Lung (tissue), 11 donors: ENCODE measurements at regions not wholly inside any gene's neighbourhood (a gene's known extent, or its start where the extent isn't known, plus 50 kb on each side); places are given as distances from the start of the nearest gene placed in this dataset.

Source experiments
- ATAC-seq: fragments of 200-7000 bp; cut with Tn5 transposase; one replicate; pipeline ENCODE4 v1.9.1; 2020; ENCODE audit warnings: moderate number of reproducible peaks; ENCODE audit not compliant: insufficient read depth, low FRiP score
- DNase-seq, 3 donors: peaks; one replicate each; pipeline ENCODE4 v3.0.0-alpha.2; 2013 to 2017
- H3K27ac ChIP-seq, 2 donors: one replicate each; pipeline ENCODE4 v1.5.1; 2013; ENCODE audit warnings: mild to moderate bottlenecking in 2 of 2, moderate library complexity in 2 of 2, control low read depth in 1 of 2, inconsistent platforms in 1 of 2, low read depth in 1 of 2, low read length in 1 of 2
- H3K27me3 ChIP-seq, 3 donors: one replicate each; pipeline ENCODE4 v1.5.1; 2013; ENCODE audit warnings: low read length in 2 of 3; ENCODE audit not compliant: control insufficient read depth in 3 of 3, insufficient read depth in 3 of 3
- H3K36me3 ChIP-seq, 4 donors: one replicate each; pipeline ENCODE4 v1.5.1; 2013; ENCODE audit warnings: low read length in 4 of 4, mild to moderate bottlenecking in 1 of 4, moderate library complexity in 1 of 4; ENCODE audit not compliant: control insufficient read depth in 4 of 4, insufficient read depth in 4 of 4
- H3K4me1 ChIP-seq, 5 donors: one replicate each; pipeline ENCODE4 v1.5.1; 2013; ENCODE audit warnings: low read length in 5 of 5, mild to moderate bottlenecking in 2 of 5, moderate library complexity in 1 of 5; ENCODE audit not compliant: control insufficient read depth in 5 of 5, insufficient read depth in 5 of 5
- H3K4me3 ChIP-seq: one replicate; pipeline ENCODE4 v1.5.1; 2013; ENCODE audit warnings: mild to moderate bottlenecking, control low read depth, moderate library complexity
- H3K9ac ChIP-seq, 2 donors: one replicate each; pipeline ENCODE4 v1.5.1; 2013; ENCODE audit warnings: low read length in 2 of 2, control low read depth in 1 of 2; ENCODE audit not compliant: insufficient read depth in 1 of 2
- H3K9me3 ChIP-seq, 4 donors: one replicate each; pipeline ENCODE4 v1.5.1; 2013; ENCODE audit warnings: low read length in 3 of 4, mild to moderate bottlenecking in 1 of 4, moderate library complexity in 1 of 4; ENCODE audit not compliant: control insufficient read depth in 4 of 4, insufficient read depth in 3 of 4
- WGBS, 2 donors: extraction: QIAGEN DNeasy Blood & Tissue Kit; methylation state at CpG; one replicate each; pipeline ENCODE4 v1.1.7; 2013; 5-methylcytosine and 5-hydroxymethylcytosine counted together
- TF ChIP-seq, protein P1 (sequence below): IDR thresholded peaks from 2 replicates; pipeline ENCODE4 v1.5.1; 2012; ENCODE audit warnings: mild to moderate bottlenecking; ENCODE audit errors: control extremely low read depth, extremely low read depth
- donor health status: control.
- donor health status: control.
- donor health status: Bipolar disorder and iron deficiency.
- donor health status: healthy.
- donor health status: DM: yes; HTN: yes; CAD: no.

DNA sequence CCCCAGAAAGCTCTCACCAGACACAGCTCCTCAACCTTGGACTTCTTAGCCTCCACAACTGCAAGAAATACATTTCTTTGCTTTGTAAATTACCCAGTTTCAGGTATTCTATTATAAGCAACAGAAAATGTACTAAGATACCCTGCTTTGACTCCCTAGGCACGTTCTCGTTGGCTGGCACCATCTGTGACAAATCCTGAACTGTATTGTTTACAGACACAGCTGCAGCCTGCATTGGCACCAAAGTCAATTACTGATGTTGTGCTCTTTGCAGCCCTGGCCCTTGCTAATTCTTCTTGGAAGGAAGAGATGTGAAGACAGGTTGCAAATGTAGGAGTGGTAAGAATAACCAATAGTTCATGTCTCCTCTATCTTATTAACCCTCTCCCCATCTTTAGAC, 72.7 kb upstream of the FAM136A start:
- H3K4me3 ChIP-seq: no peak overlapping the region
- DNase-seq (no peak), ATAC-seq (no peak)
- H3K9me3 ChIP-seq: peaks cover 0 to 3% (median 1%) of the 10 kb centered on the region in 4 donors
- TF ChIP-seq, protein P1, sequence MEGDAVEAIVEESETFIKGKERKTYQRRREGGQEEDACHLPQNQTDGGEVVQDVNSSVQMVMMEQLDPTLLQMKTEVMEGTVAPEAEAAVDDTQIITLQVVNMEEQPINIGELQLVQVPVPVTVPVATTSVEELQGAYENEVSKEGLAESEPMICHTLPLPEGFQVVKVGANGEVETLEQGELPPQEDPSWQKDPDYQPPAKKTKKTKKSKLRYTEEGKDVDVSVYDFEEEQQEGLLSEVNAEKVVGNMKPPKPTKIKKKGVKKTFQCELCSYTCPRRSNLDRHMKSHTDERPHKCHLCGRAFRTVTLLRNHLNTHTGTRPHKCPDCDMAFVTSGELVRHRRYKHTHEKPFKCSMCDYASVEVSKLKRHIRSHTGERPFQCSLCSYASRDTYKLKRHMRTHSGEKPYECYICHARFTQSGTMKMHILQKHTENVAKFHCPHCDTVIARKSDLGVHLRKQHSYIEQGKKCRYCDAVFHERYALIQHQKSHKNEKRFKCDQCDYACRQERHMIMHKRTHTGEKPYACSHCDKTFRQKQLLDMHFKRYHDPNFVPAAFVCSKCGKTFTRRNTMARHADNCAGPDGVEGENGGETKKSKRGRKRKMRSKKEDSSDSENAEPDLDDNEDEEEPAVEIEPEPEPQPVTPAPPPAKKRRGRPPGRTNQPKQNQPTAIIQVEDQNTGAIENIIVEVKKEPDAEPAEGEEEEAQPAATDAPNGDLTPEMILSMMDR: no peak
- H3K27ac ChIP-seq: no peak overlapping the region
- no peaks in the 10 kb centered on the region for H3K36me3 ChIP-seq
- no peak overlapping the region for H3K9ac ChIP-seq
- 72 to 73% methylated on average over 2 of the region's 2 CpGs for WGBS, 2 donors
- no peaks in the 10 kb centered on the region for H3K27me3 ChIP-seq
- H3K4me1 ChIP-seq: no peaks in the 10 kb centered on the region

DNA sequence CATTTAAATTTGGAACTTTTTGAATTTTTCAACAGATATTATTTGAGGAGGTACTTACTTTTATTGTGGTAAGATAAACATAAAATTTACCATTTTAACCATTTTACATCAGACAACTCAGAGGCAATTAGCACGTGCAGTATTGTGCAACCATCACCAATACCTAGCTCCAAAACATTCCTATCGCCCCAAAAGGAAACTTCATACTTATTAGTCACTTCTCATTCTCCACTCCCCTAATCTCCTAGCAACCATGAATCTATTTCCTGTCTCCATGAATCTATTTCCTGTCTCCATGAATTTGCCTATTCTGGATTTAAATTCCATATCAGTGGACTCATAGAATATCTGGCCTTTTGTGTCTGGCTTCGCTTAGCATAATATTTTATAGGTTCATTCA, 69.9 kb upstream of the FAM136A start:
- ATAC-seq (no peak), DNase-seq (no peak)
- no peak overlapping the region for H3K27ac ChIP-seq
- no peak overlapping the region for H3K4me3 ChIP-seq
- peaks cover 0 to 3% (median 1%) of the 10 kb centered on the region in 4 donors for H3K9me3 ChIP-seq
- no peaks in the 10 kb centered on the region for H3K36me3 ChIP-seq
- H3K27me3 ChIP-seq: no peaks in the 10 kb centered on the region
- 70 to 78% methylated on average over 3 of the region's 3 CpGs for WGBS, 2 donors
- TF ChIP-seq, protein P1: no peak
- no peaks in the 10 kb centered on the region for H3K4me1 ChIP-seq
- H3K9ac ChIP-seq: no peak overlapping the region

DNA sequence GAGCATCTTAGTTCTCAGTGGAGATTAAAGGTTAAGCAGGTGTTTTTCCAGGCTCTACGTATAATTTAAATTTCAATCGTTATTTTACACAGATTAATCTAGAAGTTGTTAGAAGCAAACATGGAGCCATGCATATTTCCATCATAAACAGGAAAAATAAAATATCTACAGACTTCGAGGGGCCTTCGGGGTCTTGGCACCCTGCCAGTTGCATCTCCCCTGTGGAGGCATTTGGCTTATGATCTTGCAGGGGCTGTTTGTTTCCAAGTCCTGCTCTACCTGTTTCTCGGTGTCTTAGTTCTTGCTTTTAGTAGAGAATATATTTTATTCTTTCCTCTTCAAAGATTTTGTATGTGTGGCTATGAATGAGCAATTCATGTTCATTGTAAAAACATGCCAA, 67.2 kb upstream of the FAM136A start:
- WGBS, 2 donors: 40 to 50% methylated on average over 5 of the region's 5 CpGs
- DNase-seq (peak in 1 of 3 donors; percentile 5), ATAC-seq (no peak)
- no peak overlapping the region for H3K27ac ChIP-seq
- H3K4me1 ChIP-seq: no peaks in the 10 kb centered on the region
- TF ChIP-seq, protein P1: no peak
- no peak overlapping the region for H3K4me3 ChIP-seq
- H3K36me3 ChIP-seq: no peaks in the 10 kb centered on the region
- H3K9me3 ChIP-seq: peaks cover 0 to 3% (median 1%) of the 10 kb centered on the region in 4 donors
- no peak overlapping the region for H3K9ac ChIP-seq
- H3K27me3 ChIP-seq: no peaks in the 10 kb centered on the region

DNA sequence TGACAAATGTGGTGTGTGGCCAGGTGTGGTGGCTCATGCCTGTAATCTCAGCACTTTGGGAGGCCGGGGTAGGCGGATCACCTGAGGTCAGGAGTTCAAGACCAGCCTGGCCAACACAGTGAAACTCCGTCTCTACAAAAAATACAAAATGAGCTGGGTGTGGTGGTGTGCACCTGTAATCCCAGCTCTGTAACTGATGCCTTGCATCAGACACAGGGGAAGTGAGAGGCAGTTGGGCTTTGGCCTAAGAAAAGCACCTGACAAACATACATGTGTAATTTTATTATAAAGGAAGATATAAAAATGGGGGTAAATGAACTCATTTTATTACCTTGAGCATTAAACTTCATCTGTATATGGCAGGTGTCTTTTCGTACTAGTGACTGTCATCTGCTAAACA, 66.7 kb upstream of the FAM136A start:
- Histone ChIP-seq H3K9me3 (peaks cover 0 to 3% (median 1%) of the 10 kb centered on the region in 4 donors), H3K27ac (no peak overlapping the region), H3K9ac (no peak overlapping the region), H3K4me1 (no peaks in the 10 kb centered on the region), H3K36me3 (no peaks in the 10 kb centered on the region), H3K4me3 (no peak overlapping the region), H3K27me3 (no peaks in the 10 kb centered on the region)
- TF ChIP-seq, protein P1: no peak
- ATAC-seq (no peak), DNase-seq (no peak)
- WGBS, 2 donors: 85 to 91% methylated on average over 4 of the region's 4 CpGs
